Liver (tissue), 8 donors: ENCODE measurements at regions not wholly inside any gene's neighbourhood (a gene's known extent, or its start where the extent isn't known, plus 50 kb on each side); places are given as distances from the start of the nearest gene placed in this dataset.

Source experiments
- DNase-seq: peaks from one replicate; pipeline ENCODE4 v3.0.0-alpha.2; 2017; ENCODE audit warnings: low spot score
- H3K27ac ChIP-seq, 2 donors: one replicate each; pipeline ENCODE4 v1.7.0; 2013; ENCODE audit warnings: inconsistent platforms in 2 of 2, low read length in 2 of 2, control low read depth in 1 of 2, low read depth in 1 of 2, mild to moderate bottlenecking in 1 of 2
- H3K27me3 ChIP-seq, 4 donors: one replicate each; pipeline versions ENCODE4 v1.6.1 to v1.7.0; 2013; ENCODE audit warnings: low read length in 3 of 4, inconsistent platforms in 1 of 4, mild to moderate bottlenecking in 1 of 4, moderate library complexity in 1 of 4; ENCODE audit not compliant: control insufficient read depth in 4 of 4, insufficient read depth in 4 of 4
- H3K36me3 ChIP-seq, 4 donors: one replicate each; pipeline versions ENCODE4 v1.6.1 to v1.7.0; 2013; ENCODE audit warnings: low read length in 3 of 4, mild to moderate bottlenecking in 3 of 4, low read depth in 1 of 4, moderate library complexity in 1 of 4; ENCODE audit not compliant: control insufficient read depth in 4 of 4, insufficient read depth in 3 of 4
- H3K4me1 ChIP-seq, 4 donors: one replicate each; pipeline versions ENCODE4 v1.6.1 to v1.7.0; 2013; ENCODE audit warnings: low read length in 3 of 4, mild to moderate bottlenecking in 3 of 4, moderate library complexity in 1 of 4; ENCODE audit not compliant: control insufficient read depth in 4 of 4, insufficient read depth in 4 of 4
- H3K4me3 ChIP-seq, 3 donors: one replicate each; pipeline versions ENCODE4 v1.6.1 to v1.7.0; 2013; ENCODE audit warnings: low read length in 3 of 3, control low read depth in 1 of 3, low read depth in 1 of 3, mild to moderate bottlenecking in 1 of 3
- H3K9ac ChIP-seq, 2 donors: one replicate each; pipeline ENCODE4 v1.7.0; 2013; ENCODE audit warnings: low read length in 2 of 2, mild to moderate bottlenecking in 2 of 2, moderate library complexity in 2 of 2, control low read depth in 1 of 2, low read depth in 1 of 2
- H3K9me3 ChIP-seq, 4 donors: one replicate each; pipeline versions ENCODE4 v1.6.1 to v1.7.0; 2013; ENCODE audit warnings: low read length in 3 of 4; ENCODE audit not compliant: control insufficient read depth in 4 of 4
- ATF3 ChIP-seq: IDR thresholded peaks from 2 replicates; pipeline ENCODE4 v1.6.1; 2016; ENCODE audit warnings: antibody characterized with exemption
- CTCF ChIP-seq: fragments of 150-350 bp; IDR thresholded peaks from 2 replicates; pipeline ENCODE4 v1.5.1; 2017; ENCODE audit warnings: improper control_type of control experiment, low read depth, low read length; ENCODE audit not compliant: missing input control
- EGR1 ChIP-seq, 2 donors: IDR thresholded peaks; 2 replicates each; pipeline ENCODE4 v1.6.1; 2016 to 2018; ENCODE audit warnings: antibody characterized with exemption in 2 of 2, low read depth in 2 of 2
- FOXA1 ChIP-seq: IDR thresholded peaks from 2 replicates; pipeline ENCODE4 v1.6.1; 2016; ENCODE audit warnings: antibody characterized with exemption
- FOXA2 ChIP-seq: IDR thresholded peaks from 2 replicates; pipeline ENCODE4 v1.6.1; 2016; ENCODE audit warnings: antibody characterized with exemption
- GABPA ChIP-seq, 2 donors: IDR thresholded peaks in 1 of 2; conservative IDR thresholded peaks in 1 of 2; 2 replicates each; pipeline ENCODE4 v1.6.1; 2016; ENCODE audit warnings: antibody characterized with exemption in 2 of 2, mild to moderate bottlenecking in 1 of 2, moderate library complexity in 1 of 2
- HNF4A ChIP-seq, 2 donors: conservative IDR thresholded peaks; 2 replicates each; pipeline ENCODE4 v1.6.1; 2016; ENCODE audit warnings: antibody characterized with exemption in 2 of 2, mild to moderate bottlenecking in 2 of 2
- HNF4G ChIP-seq: IDR thresholded peaks from 2 replicates; pipeline ENCODE4 v1.6.1; 2016; ENCODE audit warnings: antibody characterized with exemption
- JUND ChIP-seq, 2 donors: IDR thresholded peaks; 2 replicates each; pipeline ENCODE4 v1.6.1; 2016; ENCODE audit warnings: antibody characterized with exemption in 2 of 2
- NR2F2 ChIP-seq: IDR thresholded peaks from 2 replicates; pipeline ENCODE4 v1.6.1; 2016; ENCODE audit warnings: antibody characterized with exemption
- RAD21 ChIP-seq, 2 donors: IDR thresholded peaks; 2 replicates each; pipeline ENCODE4 v1.6.1; 2016; ENCODE audit warnings: antibody characterized with exemption in 2 of 2, mild to moderate bottlenecking in 2 of 2
- REST ChIP-seq: IDR thresholded peaks from 2 replicates; pipeline ENCODE4 v1.6.1; 2016; ENCODE audit warnings: antibody characterized with exemption, mild to moderate bottlenecking
- RXRA ChIP-seq, 2 donors: IDR thresholded peaks; 2 replicates each; pipeline ENCODE4 v1.6.1; 2017 to 2018; ENCODE audit warnings: antibody characterized with exemption in 2 of 2, mild to moderate bottlenecking in 1 of 2
- SP1 ChIP-seq: IDR thresholded peaks from 2 replicates; pipeline ENCODE4 v1.6.1; 2018; ENCODE audit warnings: antibody characterized with exemption, mild to moderate bottlenecking
- TAF1 ChIP-seq: conservative IDR thresholded peaks from 2 replicates; pipeline ENCODE4 v1.6.1; 2016; ENCODE audit warnings: antibody characterized with exemption, mild to moderate bottlenecking
- YY1 ChIP-seq: IDR thresholded peaks from 2 replicates; pipeline ENCODE4 v1.6.1; 2016; ENCODE audit warnings: antibody characterized with exemption, mild to moderate bottlenecking
- WGBS: extraction: QIAGEN DNeasy Blood & Tissue Kit; methylation state at CpG from one replicate; pipeline ENCODE4 v1.1.7; 2013; 5-methylcytosine and 5-hydroxymethylcytosine counted together
- TF ChIP-seq, protein P1 (sequence below): IDR thresholded peaks from 2 replicates; pipeline ENCODE4 v1.6.1; 2016; ENCODE audit warnings: antibody characterized with exemption
- TF ChIP-seq, protein P2 (sequence below): IDR thresholded peaks from 2 replicates; pipeline ENCODE4 v1.6.1; 2016; ENCODE audit warnings: antibody characterized with exemption
- donor health status: healthy.
- donor health status: healthy.
- donor health status: healthy.
- donor health status: healthy.
- donor health status: healthy.

GRCh38 chr12:113521708-113522107, 50.0 kb upstream of the LHX5 start:
- Histone ChIP-seq H3K27ac (no peak overlapping the region), H3K4me1 (no peaks in the 10 kb centered on the region), H3K27me3 (peaks cover 0 to 12% (median 3%) of the 10 kb centered on the region in 4 donors), H3K4me3 (no peak overlapping the region), H3K9ac (no peak overlapping the region), H3K36me3 (no peaks in the 10 kb centered on the region), H3K9me3 (peaks cover 0 to 9% (median under 1%) of the 10 kb centered on the region in 4 donors)
- WGBS: 66% methylated on average over 8 of the region's 8 CpGs
- TF ChIP-seq EGR1 (IDR thresholded peaks at IDR 0.05; ENCODE audit: low read depth in 2 of 2) (no peak), ATF3 (no peak), GABPA (IDR thresholded peaks at IDR 0.05 in 1 of 2, conservative IDR thresholded peaks at IDR 0.05 in 1 of 2) (no peak), RXRA (IDR thresholded peaks at IDR 0.05) (no peak), HNF4A (conservative IDR thresholded peaks at IDR 0.05) (no peak), TAF1 (no peak), YY1 (no peak), FOXA2 (no peak), CTCF (no peak), NR2F2 (no peak), REST (no peak), FOXA1 (no peak), JUND (IDR thresholded peaks at IDR 0.05) (no peak), RAD21 (IDR thresholded peaks at IDR 0.05) (no peak), SP1 (no peak), HNF4G (no peak)
- TF ChIP-seq, protein P1, sequence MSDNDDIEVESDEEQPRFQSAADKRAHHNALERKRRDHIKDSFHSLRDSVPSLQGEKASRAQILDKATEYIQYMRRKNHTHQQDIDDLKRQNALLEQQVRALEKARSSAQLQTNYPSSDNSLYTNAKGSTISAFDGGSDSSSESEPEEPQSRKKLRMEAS: no peak
- TF ChIP-seq, protein P2, sequence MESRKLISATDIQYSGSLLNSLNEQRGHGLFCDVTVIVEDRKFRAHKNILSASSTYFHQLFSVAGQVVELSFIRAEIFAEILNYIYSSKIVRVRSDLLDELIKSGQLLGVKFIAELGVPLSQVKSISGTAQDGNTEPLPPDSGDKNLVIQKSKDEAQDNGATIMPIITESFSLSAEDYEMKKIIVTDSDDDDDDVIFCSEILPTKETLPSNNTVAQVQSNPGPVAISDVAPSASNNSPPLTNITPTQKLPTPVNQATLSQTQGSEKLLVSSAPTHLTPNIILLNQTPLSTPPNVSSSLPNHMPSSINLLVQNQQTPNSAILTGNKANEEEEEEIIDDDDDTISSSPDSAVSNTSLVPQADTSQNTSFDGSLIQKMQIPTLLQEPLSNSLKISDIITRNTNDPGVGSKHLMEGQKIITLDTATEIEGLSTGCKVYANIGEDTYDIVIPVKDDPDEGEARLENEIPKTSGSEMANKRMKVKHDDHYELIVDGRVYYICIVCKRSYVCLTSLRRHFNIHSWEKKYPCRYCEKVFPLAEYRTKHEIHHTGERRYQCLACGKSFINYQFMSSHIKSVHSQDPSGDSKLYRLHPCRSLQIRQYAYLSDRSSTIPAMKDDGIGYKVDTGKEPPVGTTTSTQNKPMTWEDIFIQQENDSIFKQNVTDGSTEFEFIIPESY: no peak
- DNase-seq: no peak
